A549 (cell line): ENCODE measurements at regions not wholly inside any gene's neighbourhood (a gene's known extent, or its start where the extent isn't known, plus 50 kb on each side); places are given as distances from the start of the nearest gene placed in this dataset.

Experiments used
- ATAC-seq, 2 experiments: fragments of 200-7000 bp in 1 of 2; fragments of >200 bp in 1 of 2; cut with Nextera tagmentation in 1 of 2; cut with Tn5 transposase in 1 of 2; 3 replicates each; pipeline versions ENCODE4 v1.8.0 to v1.9.1; 2018 to 2020; ENCODE audit warnings: mild to moderate bottlenecking in 1 of 2, moderate library complexity in 1 of 2
- CTCF ChIA-PET: fragments of 300-600 bp; sonication (Branson Sonifier 250); formaldehyde crosslinking; extraction: SDS; loops from one replicate; lab custom pipeline; 2021; ENCODE audit warnings: antibody characterized with exemption, inconsistent platforms; lab: Yijun Ruan, JAX
- POLR2A ChIA-PET: fragments of 350-600 bp; formaldehyde crosslinking; extraction: SDS; loops from one replicate; lab custom pipeline; 2021; ENCODE audit warnings: antibody characterized with exemption, inconsistent platforms; lab: Yijun Ruan, JAX
- DNase-seq, 2 experiments: peaks; one replicate each; pipeline versions ENCODE4 v3.0.0 to v3.0.0-alpha.2; 2011 to 2016; ENCODE audit warnings: low read depth in 1 of 2, low spot score in 1 of 2
- FAIRE-seq: peaks from 2 replicates; lab custom pipeline; 2011; peaks lifted over from hg19 to GRCh38; lab: Jason Lieb, UNC
- H3K27ac ChIP-seq, 2 experiments: fragments of >200 bp; sonication (Bioruptor Twin); formaldehyde crosslinking; 3 replicates each; pipeline ENCODE4 v1.5.1; 2016 to 2017
- H3K4me1 ChIP-seq: fragments of >200 bp; sonication (Bioruptor Twin); formaldehyde crosslinking; 3 replicates; pipeline ENCODE4 v1.6.1; 2016
- H3K4me2 ChIP-seq: fragments of >200 bp; sonication (Bioruptor Twin); formaldehyde crosslinking; 3 replicates; pipeline ENCODE4 v1.6.1; 2016
- H3K4me3 ChIP-seq: fragments of >200 bp; sonication (Bioruptor Twin); formaldehyde crosslinking; 3 replicates; pipeline ENCODE4 v1.5.1; 2016
- H3K9me3 ChIP-seq: fragments of >200 bp; sonication (Bioruptor Twin); formaldehyde crosslinking; 3 replicates; pipeline ENCODE4 v1.6.1; 2016
- CBX2 ChIP-seq: fragments of 200-600 bp; sonication (generic); IDR thresholded peaks from 2 replicates; pipeline ENCODE4 v1.6.1; 2016; ENCODE audit warnings: low read depth, mild to moderate bottlenecking, borderline replicate concordance
- CEBPB ChIP-seq, 2 experiments: fragments of >200 bp in 1 of 2; sonication (Bioruptor Twin) in 1 of 2; formaldehyde crosslinking in 1 of 2; IDR thresholded peaks; 2 replicates each; pipeline ENCODE4 v1.6.1; 2012 to 2016
- EHF ChIP-seq: fragments of 250-450 bp; sonication (Bioruptor Pico); IDR thresholded peaks from 2 replicates; pipeline ENCODE4 v1.5.0; 2020; ENCODE audit warnings: mild to moderate bottlenecking
- EP300 ChIP-seq, 2 experiments: fragments of >200 bp; sonication (Bioruptor Twin); formaldehyde crosslinking; IDR thresholded peaks; 2 replicates in 1 of 2; 3 replicates in 1 of 2; pipeline ENCODE4 v1.6.1; 2016 to 2017
- HEYL ChIP-seq: fragments of 250-450 bp; sonication (Bioruptor Pico); IDR thresholded peaks from 2 replicates; pipeline ENCODE4 v1.8.0; 2021; ENCODE audit warnings: mild to moderate bottlenecking, moderate library complexity
- HOXB13 ChIP-seq: fragments of 250-450 bp; sonication (Bioruptor Pico); IDR thresholded peaks from 2 replicates; pipeline ENCODE4 v1.5.0; 2020; ENCODE audit warnings: low read depth, mild to moderate bottlenecking, moderate library complexity
- HOXB5 ChIP-seq: fragments of 250-450 bp; sonication (Bioruptor Pico); IDR thresholded peaks from 2 replicates; pipeline ENCODE4 v1.5.0; 2020; ENCODE audit warnings: mild to moderate bottlenecking, moderate library complexity
- KDM1A ChIP-seq: fragments of 200-600 bp; sonication (generic); IDR thresholded peaks from 2 replicates; pipeline ENCODE4 v1.6.1; 2016; ENCODE audit warnings: low read depth, mild to moderate bottlenecking
- PHF8 ChIP-seq: fragments of 200-600 bp; sonication (generic); IDR thresholded peaks from 2 replicates; pipeline ENCODE4 v1.6.1; 2016; ENCODE audit warnings: low read depth, mild to moderate bottlenecking, antibody characterized with exemption, moderate library complexity, borderline replicate concordance
- POLR2A ChIP-seq: IDR thresholded peaks from 2 replicates; pipeline ENCODE4 v1.6.1; 2012; ENCODE audit warnings: mild to moderate bottlenecking, low read length
- POLR2AphosphoS2 ChIP-seq: conservative IDR thresholded peaks from 2 replicates; pipeline ENCODE4 v1.6.1; 2012; ENCODE audit warnings: low read length, improper control_type of control experiment, inconsistent platforms
- RAD21 ChIP-seq, 2 experiments: fragments of >200 bp in 1 of 2; sonication (Bioruptor Twin) in 1 of 2; formaldehyde crosslinking in 1 of 2; IDR thresholded peaks in 1 of 2; conservative IDR thresholded peaks in 1 of 2; 2 replicates in 1 of 2; 3 replicates in 1 of 2; pipeline ENCODE4 v1.6.1; 2012 to 2018; ENCODE audit warnings: inconsistent platforms in 1 of 2
- RARB ChIP-seq: fragments of 250-450 bp; sonication (Bioruptor Pico); IDR thresholded peaks from 2 replicates; pipeline ENCODE4 v1.8.0; 2021; ENCODE audit warnings: mild to moderate bottlenecking, moderate library complexity
- RFX5 ChIP-seq: fragments of 450-650 bp; IDR thresholded peaks from 2 replicates; pipeline ENCODE4 v1.7.1; 2014; ENCODE audit warnings: antibody characterized with exemption, mild to moderate bottlenecking, moderate library complexity
- RNF2 ChIP-seq: fragments of 200-600 bp; sonication (generic); IDR thresholded peaks from 2 replicates; pipeline ENCODE4 v1.6.1; 2016; ENCODE audit warnings: low read depth, mild to moderate bottlenecking, antibody characterized with exemption, moderate library complexity, borderline replicate concordance
- TP53 ChIP-seq: fragments of 250-450 bp; sonication (Bioruptor Pico); IDR thresholded peaks from 2 replicates; pipeline ENCODE4 v1.5.0; 2021; ENCODE audit warnings: mild to moderate bottlenecking, moderate library complexity
- ZSCAN20 ChIP-seq: fragments of 250-450 bp; sonication (Bioruptor Pico); IDR thresholded peaks from 2 replicates; pipeline ENCODE4 v1.8.0; 2022; ENCODE audit warnings: mild to moderate bottlenecking, moderate library complexity
- WGBS: methylation state at CpG from one replicate; pipeline ENCODE4 v1.1.6; 2017; ENCODE audit errors: missing lambda C conversion rate; 5-methylcytosine and 5-hydroxymethylcytosine counted together
- TF ChIP-seq, protein P1 (sequence below): fragments of 450-650 bp; IDR thresholded peaks from 2 replicates; pipeline ENCODE4 v1.6.1; 2014; ENCODE audit warnings: antibody characterized with exemption
- TF ChIP-seq, protein P2 (sequence below): fragments of >200 bp; sonication (Bioruptor Twin); formaldehyde crosslinking; IDR thresholded peaks from 3 replicates; pipeline ENCODE4 v1.5.1; 2016
- TF ChIP-seq, protein P3 (sequence below): fragments of 250-450 bp; sonication (Bioruptor Pico); IDR thresholded peaks from 2 replicates; pipeline ENCODE4 v1.5.0; 2021; ENCODE audit warnings: mild to moderate bottlenecking, moderate library complexity, borderline replicate concordance
- TF ChIP-seq, protein P4 (sequence below): fragments of >200 bp; sonication (Bioruptor Twin); formaldehyde crosslinking; IDR thresholded peaks from 3 replicates; pipeline ENCODE4 v1.6.1; 2016
- TF ChIP-seq, protein P5 (sequence below): fragments of 200-600 bp; sonication (generic); IDR thresholded peaks from 2 replicates; pipeline ENCODE4 v1.6.1; 2016; ENCODE audit warnings: antibody characterized with exemption, mild to moderate bottlenecking, moderate library complexity

DNA sequence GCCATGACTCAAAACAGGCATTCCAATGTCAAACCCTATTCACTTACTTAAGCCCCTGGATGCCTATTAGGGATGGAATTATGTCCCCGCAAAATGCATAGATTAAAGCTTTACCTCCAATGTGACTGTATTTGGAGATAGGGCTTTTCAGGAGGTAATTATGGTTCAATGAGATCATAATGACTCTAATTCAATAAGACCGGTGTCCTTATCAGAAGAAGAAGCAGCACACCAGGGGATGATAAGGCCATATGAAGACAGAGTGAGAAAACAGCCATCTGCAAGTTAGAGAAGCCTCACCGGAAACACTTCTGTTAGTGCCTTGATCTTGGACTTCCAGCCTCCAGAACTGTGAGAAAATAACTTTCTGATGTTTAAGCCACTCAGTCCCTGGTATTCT is 1131.8 kb upstream of the TMPRSS15 start:
- WGBS: 58% methylated on average over 3 of the region's 3 CpGs
- FAIRE-seq (no peak), ATAC-seq (no peak)
- Histone ChIP-seq H3K4me2 (no peak overlapping the region), H3K4me3 (no peak overlapping the region)
- TF ChIP-seq, protein P1, sequence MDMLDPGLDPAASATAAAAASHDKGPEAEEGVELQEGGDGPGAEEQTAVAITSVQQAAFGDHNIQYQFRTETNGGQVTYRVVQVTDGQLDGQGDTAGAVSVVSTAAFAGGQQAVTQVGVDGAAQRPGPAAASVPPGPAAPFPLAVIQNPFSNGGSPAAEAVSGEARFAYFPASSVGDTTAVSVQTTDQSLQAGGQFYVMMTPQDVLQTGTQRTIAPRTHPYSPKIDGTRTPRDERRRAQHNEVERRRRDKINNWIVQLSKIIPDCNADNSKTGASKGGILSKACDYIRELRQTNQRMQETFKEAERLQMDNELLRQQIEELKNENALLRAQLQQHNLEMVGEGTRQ: no peak
- TF ChIP-seq CEBPB (IDR thresholded peaks at IDR 0.05) (no peak), TP53 (CRISPR knock-in tag) (no peak), RARB (no peak), PHF8 (no peak), HOXB13 (CRISPR knock-in tag) (no peak)
- TF ChIP-seq, protein P2, sequence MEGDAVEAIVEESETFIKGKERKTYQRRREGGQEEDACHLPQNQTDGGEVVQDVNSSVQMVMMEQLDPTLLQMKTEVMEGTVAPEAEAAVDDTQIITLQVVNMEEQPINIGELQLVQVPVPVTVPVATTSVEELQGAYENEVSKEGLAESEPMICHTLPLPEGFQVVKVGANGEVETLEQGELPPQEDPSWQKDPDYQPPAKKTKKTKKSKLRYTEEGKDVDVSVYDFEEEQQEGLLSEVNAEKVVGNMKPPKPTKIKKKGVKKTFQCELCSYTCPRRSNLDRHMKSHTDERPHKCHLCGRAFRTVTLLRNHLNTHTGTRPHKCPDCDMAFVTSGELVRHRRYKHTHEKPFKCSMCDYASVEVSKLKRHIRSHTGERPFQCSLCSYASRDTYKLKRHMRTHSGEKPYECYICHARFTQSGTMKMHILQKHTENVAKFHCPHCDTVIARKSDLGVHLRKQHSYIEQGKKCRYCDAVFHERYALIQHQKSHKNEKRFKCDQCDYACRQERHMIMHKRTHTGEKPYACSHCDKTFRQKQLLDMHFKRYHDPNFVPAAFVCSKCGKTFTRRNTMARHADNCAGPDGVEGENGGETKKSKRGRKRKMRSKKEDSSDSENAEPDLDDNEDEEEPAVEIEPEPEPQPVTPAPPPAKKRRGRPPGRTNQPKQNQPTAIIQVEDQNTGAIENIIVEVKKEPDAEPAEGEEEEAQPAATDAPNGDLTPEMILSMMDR: no peak
- TF ChIP-seq, protein P3, sequence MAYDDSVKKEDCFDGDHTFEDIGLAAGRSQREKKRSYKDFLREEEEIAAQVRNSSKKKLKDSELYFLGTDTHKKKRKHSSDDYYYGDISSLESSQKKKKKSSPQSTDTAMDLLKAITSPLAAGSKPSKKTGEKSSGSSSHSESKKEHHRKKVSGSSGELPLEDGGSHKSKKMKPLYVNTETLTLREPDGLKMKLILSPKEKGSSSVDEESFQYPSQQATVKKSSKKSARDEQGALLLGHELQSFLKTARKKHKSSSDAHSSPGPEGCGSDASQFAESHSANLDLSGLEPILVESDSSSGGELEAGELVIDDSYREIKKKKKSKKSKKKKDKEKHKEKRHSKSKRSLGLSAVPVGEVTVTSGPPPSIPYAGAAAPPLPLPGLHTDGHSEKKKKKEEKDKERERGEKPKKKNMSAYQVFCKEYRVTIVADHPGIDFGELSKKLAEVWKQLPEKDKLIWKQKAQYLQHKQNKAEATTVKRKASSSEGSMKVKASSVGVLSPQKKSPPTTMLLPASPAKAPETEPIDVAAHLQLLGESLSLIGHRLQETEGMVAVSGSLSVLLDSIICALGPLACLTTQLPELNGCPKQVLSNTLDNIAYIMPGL (CRISPR knock-in tag): no peak
- TF ChIP-seq, protein P4, sequence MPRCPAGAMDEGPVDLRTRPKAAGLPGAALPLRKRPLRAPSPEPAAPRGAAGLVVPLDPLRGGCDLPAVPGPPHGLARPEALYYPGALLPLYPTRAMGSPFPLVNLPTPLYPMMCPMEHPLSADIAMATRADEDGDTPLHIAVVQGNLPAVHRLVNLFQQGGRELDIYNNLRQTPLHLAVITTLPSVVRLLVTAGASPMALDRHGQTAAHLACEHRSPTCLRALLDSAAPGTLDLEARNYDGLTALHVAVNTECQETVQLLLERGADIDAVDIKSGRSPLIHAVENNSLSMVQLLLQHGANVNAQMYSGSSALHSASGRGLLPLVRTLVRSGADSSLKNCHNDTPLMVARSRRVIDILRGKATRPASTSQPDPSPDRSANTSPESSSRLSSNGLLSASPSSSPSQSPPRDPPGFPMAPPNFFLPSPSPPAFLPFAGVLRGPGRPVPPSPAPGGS: no peak
- TF ChIP-seq, all 56 proteins: peak for 0
- no peak for DNase-seq
- H3K9me3 ChIP-seq: no peaks in the 10 kb centered on the region
- H3K27ac ChIP-seq: no peak overlapping the region
- H3K4me1 ChIP-seq: no peaks in the 10 kb centered on the region
- ChIA-PET CTCF (no interaction called here), POLR2A (no interaction called here)

DNA sequence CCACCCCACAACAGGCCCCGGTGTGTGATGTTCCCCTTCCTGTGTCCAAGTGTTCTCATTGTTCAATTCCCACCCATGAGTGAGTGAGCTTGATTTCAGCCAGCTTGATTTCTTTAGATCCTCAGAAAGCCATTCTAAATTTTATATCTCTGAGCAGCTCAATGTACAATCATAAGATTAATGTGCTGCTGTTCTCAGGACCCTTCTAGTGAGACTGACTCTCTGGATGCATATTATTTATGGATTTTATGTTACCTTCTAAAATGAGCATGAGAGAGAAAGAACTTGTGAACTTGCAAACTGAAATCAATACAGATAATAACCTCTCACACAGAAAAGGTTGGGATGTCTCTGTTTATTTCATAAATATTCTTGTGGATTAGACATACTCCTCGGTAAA is 1133.5 kb upstream of the TMPRSS15 start:
- Histone ChIP-seq H3K9me3 (no peaks in the 10 kb centered on the region), H3K27ac (no peak overlapping the region), H3K4me2 (no peak overlapping the region), H3K4me1 (no peaks in the 10 kb centered on the region), H3K4me3 (no peak overlapping the region)
- DNase-seq: no peak
- no peak for ATAC-seq
- CTCF ChIA-PET: no interaction called here
- 0% methylated on average over 1 of the region's 2 CpGs for WGBS
- POLR2A ChIA-PET: no interaction called here
- FAIRE-seq: no peak
- TF ChIP-seq RAD21 (conservative IDR thresholded peaks at IDR 0.05 in 1 of 2, IDR thresholded peaks at IDR 0.05 in 1 of 2): no peak
- TF ChIP-seq RFX5: no peak
- no peak for TF ChIP-seq KDM1A
- no peak for TF ChIP-seq RNF2
- no peak for TF ChIP-seq CBX2
- TF ChIP-seq POLR2AphosphoS2: no peak
- TF ChIP-seq, protein P5, sequence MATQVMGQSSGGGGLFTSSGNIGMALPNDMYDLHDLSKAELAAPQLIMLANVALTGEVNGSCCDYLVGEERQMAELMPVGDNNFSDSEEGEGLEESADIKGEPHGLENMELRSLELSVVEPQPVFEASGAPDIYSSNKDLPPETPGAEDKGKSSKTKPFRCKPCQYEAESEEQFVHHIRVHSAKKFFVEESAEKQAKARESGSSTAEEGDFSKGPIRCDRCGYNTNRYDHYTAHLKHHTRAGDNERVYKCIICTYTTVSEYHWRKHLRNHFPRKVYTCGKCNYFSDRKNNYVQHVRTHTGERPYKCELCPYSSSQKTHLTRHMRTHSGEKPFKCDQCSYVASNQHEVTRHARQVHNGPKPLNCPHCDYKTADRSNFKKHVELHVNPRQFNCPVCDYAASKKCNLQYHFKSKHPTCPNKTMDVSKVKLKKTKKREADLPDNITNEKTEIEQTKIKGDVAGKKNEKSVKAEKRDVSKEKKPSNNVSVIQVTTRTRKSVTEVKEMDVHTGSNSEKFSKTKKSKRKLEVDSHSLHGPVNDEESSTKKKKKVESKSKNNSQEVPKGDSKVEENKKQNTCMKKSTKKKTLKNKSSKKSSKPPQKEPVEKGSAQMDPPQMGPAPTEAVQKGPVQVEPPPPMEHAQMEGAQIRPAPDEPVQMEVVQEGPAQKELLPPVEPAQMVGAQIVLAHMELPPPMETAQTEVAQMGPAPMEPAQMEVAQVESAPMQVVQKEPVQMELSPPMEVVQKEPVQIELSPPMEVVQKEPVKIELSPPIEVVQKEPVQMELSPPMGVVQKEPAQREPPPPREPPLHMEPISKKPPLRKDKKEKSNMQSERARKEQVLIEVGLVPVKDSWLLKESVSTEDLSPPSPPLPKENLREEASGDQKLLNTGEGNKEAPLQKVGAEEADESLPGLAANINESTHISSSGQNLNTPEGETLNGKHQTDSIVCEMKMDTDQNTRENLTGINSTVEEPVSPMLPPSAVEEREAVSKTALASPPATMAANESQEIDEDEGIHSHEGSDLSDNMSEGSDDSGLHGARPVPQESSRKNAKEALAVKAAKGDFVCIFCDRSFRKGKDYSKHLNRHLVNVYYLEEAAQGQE: no peak
- TF ChIP-seq POLR2A: no peak
- TF ChIP-seq ZSCAN20 (CRISPR knock-in tag): no peak
- no peak for TF ChIP-seq HOXB5 (CRISPR knock-in tag)
- no peak for TF ChIP-seq EP300 (IDR thresholded peaks at IDR 0.05)
- TF ChIP-seq EHF (CRISPR knock-in tag): no peak
- TF ChIP-seq HEYL (CRISPR knock-in tag): no peak
- TF ChIP-seq CEBPB (IDR thresholded peaks at IDR 0.05): no peak
- TF ChIP-seq, all 56 proteins: peak for 0
